GM19467 (cell line): ENCODE measurements at regions not wholly inside any gene's neighbourhood (a gene's known extent, or its start where the extent isn't known, plus 50 kb on each side); places are given as distances from the start of the nearest gene placed in this dataset.
"Not testable (repeated sequence)": the region's sequence is repeated elsewhere in the genome, so short reads cannot be mapped to it uniquely, and the experiment has no call there.

Experiments
- ATAC-seq: cut with Tn5 transposase; IDR thresholded peaks from one replicate; pipeline ENCODE4 v1.9.1; 2021; ENCODE audit warnings: mild to moderate bottlenecking, moderate library complexity; ENCODE audit not compliant: unreplicated experiment

DNA sequence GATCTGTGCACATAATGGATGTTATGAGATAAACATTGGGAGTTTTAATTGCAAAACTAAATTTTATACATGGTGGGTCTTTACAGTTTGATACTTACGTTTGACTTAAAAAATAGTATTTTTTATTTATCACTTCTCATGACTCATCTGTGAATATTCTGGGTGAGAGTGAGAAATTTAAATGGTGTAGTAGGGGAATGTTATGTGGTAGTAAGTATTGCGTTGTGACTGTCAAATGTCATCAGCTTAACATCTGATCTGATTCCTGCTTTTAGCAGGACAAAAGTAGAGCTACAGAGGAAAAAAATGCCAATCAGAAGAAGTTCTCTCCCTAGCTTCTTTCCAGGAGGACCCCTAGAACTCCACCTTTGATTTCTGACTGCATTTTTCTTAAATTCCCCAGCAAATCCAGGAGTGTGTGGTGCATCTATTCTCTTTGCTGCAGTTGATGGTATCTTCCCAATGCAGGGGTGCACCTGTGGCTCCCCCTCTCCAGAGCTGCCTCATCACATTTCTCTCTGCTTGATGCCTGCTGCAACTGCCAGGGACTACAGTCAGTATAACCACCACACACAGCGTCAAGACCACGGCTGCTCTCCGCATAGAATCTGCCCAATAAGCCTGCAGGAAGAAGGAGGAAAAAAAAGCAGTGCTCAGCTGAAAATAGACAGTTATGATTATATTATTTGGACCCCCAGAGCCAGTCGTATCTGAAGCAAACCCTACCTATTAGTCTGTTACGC lies 151.3 kb upstream of the THUMPD2 start:
- ATAC-seq, result no peak

DNA sequence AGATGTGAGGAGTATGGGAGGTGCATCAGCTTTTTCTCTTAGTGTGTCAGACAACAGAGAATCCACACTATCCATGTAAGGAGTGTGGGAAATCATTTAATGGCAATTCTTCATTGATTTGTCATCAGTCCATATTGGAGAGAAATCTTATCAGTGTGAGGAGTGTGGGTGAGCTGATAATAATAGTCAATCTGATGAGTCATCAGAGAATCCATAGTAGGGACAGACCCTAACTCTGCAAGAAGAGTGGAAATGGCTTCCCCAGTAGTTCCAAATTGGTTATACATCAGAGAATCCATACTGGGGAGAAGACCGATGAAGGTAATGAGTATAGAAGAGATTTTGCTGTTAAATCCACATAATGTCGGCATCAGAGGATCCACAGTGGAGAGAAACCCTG lies 150.5 kb upstream of the THUMPD2 start:
- ATAC-seq, result no peak

DNA sequence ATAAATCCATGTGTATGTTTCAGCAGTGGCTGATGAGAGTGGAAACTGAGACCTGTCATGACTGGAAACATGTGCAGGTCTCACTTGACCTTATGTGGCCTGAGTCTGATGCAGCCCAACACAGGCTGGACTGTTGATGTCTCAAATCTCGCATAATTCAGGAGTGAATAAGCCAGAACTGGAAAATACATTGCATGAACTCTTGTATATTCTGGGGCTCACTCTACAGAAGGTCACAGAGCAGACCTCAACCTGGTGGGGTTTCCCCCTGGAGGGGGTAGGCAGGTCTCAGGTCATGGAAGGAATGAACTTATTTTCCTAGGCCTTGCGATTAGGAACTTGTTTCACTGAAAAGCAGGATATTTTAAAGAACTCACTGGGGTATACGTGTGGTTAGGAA lies 146.3 kb upstream of the THUMPD2 start:
- ATAC-seq, result no peak

DNA sequence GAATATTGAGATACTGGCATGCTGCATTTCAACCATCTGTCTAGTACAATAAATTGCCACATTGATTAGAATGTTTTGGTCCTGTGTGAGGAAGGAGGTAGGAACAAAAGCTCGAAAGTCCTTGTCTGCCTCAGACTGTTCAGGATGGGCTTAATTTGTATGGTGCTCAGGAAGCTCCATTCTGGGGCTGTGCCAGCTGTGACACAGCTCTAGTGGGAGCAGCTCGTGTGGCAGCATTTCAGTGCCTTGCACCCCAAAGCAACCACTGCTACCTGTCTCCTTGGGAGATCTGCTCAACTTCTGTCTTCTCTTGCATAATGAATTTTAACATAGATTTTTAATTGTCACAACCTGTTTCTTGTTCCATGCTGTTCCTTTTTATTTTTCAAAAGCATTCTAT lies 144.4 kb upstream of the THUMPD2 start:
- no peak for ATAC-seq

DNA sequence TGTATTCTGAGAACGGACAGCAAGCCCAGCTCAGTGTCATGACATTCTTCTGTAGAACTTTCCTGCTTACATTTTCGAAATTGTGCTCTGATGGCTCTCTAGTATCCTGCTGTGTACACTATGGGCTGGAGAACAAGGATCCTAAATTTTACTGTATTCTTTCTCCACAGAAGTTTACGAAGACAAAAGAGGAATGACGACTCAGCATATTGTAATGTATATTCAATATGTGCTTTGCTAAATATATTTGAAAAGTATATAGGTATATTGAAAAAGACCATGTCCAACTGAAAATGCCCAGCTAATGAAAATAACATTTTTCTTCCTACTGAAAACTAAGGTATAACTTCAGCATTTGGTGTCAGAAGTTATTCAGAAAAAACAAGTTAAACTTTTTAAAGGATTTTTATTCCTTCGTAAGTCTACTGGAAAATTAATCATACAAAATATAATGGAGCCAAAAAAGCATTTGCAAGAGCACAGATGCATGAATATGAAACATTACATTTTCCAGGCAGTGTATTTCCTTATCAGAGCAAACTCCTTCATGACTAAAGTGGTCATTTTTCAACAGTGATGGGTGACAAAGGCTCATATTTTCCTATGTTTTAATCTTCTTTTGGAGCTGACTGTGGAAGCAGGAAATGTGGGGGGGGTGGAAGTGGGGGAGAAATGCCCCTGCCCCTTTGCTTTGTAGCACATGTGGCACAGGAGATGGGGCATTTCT lies 143.8 kb upstream of the THUMPD2 start:
- no peak for ATAC-seq

DNA sequence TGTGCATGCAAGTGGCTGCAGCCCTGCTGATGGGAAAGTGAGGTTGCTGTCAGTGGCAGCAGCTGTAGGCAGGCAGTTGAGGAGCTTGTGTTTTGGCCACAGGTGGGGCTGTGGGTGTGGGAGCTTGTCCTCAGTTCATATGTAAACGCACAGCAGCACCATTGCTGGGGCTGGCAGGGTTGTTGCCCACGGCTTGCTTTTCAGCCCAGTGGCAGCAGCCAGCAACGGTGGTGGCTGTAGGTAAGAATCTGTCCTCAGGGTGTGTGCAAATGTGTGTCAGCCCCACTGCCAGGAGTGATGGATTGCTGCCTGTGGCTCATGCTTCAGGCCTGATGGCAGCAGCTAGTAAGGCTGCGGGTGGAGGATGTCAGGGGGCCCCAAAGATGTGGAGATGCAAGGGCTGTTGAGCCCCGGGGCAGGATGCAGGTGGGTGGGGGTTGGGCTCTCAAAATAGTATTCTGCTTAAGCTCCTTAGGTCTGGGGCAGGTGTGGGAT lies 141.3 kb upstream of the THUMPD2 start:
- ATAC-seq, result no peak

DNA sequence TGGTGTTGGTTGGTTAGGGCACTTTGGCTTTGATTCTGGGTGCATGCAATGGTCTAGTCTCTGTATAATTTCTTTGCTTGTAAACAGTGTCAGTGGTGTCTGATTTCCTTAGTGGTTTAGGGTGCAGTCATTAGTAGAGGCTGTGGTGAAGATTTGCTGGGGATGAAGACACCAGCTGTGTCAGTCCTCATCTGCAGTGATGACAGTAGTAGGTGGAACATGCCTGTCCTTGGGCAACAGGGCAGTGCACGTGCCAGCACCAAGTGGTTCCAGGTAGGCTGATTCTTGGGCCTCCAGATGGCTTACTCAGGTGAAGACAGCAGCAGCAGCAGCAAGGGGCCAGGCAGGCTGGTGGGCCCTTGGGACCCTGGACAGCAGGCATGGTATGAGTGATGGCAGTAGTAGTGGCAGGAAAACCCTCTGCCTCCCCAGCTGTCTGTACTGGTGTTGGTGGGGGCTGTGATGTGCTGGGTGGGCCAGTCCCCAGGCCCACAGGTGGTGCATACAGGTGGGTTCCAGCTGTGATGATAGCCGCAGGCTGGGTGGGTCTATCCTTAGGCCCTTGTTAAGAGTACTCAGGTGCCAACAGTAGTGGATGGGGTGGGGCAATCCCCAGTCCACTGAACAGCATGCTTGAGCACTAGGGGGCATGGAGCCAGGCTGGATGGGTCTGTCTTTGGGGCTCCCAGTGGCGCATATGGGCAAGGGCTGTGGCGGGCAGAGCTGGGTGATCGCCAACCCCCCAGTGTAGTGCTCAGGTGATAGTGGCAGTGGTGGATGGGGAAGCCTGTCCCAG lies 140.7 kb upstream of the THUMPD2 start:
- no peak for ATAC-seq

DNA sequence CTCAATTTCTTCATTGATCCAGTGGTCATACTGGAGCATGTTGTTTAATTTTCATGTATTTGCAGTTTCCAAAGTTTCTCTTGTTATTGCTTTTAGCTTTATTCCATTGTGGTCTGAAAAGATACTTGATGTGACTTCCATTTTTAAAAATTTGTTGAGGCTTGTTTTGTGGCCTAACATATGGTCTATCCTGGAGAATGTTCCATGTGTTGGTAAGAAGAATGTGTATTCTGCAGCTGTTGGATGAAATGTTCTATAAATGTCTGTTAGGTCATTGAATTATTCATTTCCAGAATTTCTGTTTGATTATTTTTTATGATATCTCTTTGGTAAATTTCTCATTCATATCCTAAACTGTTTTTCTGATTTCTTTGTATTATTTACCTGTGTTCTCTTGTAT lies 139.8 kb upstream of the THUMPD2 start:
- ATAC-seq, result no peak

DNA sequence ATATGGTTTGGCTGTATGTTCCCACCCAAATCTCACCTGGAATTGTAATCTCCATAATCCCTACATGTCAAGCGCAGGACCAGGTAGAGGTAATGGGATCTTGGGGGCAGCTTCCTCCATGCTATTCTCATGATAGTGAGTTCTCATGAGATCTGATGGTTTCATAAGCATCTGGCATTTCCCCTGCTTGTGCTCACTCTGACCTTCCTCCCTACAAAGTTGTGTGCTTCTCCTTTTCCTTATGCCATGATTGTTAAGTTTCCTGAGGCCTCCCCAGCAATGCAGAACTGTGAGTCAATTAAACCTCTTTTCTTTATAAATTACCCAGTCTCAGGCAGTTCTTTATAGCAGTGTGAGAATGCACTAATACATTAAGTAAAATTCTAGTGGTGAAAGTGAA lies 138.3 kb upstream of the THUMPD2 start:
- not testable (repeated sequence) for ATAC-seq

DNA sequence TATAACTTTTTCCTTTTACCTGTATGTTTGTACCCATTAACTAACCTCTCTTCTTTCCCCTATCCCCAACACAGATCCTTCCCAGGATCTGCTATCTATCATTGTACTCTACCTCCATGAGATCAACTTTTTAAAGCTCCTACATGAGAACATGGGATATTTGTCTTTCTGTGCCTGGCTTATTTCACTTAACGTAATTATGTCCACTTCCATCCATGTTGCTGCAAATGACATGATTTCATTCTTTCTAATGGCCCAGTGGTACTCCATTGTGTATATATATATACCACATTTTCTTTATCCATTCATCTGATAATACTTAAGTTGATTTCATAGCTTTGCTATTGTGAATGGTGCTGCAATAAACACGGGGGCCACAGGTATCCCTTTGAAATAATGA lies 135.9 kb upstream of the THUMPD2 start:
- ATAC-seq, result no peak

DNA sequence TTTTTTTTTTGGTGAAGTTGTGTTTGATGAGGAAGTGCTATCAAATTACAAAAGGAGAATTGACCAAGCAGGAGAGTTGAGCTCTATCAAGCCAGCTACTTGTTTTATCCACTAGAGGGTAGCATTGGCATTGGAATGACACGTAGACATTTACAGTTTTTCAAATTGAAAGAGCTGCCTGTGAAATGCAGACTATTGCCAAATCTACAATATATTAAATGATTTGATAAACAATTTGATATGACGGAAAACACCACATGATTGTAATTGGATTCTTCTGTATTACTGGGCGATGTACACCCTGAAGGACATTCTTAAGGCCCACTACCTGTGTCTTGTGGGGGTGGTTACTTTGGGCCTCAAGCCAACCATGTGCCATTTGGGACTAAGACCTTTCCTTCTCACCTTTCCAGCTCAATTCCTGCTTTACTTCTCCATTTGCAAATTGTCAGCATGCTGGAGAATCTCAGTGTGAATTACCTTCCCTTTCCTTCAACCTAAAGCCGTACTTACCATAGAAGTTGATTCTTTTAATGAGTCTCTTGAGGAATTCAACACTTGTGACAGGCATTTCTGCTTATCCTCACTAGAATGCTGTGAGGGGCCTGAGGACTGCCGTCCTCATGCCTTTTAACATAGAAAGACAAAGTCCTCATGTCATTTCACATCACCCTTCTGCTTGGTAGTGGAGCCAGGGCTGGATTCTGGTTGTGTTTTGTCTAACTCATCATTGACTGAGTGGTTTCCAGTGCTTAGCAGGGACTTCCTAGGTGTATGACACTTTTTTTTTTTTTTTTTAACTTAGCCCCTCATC lies 134.8 kb upstream of the THUMPD2 start:
- peak; percentile 74 for ATAC-seq

DNA sequence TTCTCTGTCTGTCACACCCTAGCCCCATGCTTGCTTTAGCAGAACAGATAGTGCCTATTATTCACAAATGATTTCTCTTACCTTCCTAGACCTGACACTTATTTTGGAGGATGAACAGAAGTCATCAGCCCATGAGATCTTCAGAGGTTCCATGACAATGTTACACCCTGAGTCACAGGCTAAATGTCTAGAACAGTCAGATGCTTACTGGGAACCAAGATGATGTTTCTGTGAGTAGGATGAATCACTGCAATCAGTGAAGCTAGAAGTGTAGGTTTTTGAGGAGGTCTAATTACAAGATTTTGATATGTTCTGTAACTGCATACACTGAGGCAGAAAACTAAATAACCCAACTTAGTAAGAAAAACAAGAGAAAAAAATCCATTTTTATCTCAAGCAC lies 123.0 kb upstream of the THUMPD2 start:
- ATAC-seq, result no peak

DNA sequence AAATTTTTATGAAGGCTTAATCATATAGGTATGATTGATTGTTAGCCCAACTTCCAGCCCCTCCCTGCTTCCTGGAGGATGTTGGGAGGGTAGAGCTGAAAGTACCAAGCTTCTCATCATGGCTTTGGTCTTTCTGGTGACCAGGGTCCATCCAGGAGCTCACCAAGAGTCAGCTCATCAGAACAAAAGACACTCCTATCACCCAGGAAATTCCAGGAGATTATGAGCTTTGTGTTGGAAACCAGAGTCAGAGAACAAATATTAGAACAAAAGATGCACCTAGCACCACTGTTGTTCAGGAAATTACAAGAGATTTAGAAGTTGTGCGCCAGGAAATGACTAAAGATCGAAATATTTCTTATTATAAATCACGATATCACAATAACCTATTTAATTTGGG lies 119.9 kb upstream of the THUMPD2 start:
- no peak for ATAC-seq

DNA sequence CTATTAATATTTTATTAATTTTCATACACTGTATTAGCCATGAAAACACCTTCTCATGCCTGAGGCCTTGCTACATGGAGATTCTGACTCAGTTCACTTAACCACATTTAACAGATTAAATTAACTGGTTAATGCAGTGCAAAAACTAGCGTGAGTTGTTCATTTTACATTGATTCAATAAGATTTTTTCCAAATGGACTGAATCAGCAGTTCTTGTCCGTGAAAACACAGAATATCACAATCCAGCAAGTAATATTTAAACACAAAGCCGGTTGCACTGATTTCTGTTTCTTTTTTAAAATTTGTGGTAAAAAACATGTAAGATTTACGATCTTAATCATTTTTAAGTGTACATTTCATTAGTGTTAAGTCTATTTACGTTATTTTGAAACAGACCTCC lies 118.2 kb upstream of the THUMPD2 start:
- ATAC-seq, result no peak

DNA sequence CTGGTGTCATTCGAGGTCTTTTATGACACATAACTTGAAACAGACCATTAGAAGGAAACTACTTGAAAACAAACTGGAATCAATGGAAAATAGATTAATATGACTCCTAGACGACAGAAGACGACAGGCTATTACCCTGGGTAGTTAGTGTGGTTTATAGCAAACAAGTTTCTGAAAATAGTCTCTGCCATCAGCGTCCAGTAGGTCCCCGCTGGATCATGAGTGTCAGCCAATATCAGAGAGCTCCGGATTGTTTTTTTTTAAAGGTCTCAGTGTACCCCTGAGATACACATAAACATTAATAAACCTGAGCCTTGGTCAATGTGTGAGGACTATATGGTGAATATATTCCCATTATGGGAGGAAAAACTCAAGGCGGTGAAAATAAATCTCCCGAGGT lies 115.0 kb upstream of the THUMPD2 start:
- no peak for ATAC-seq

DNA sequence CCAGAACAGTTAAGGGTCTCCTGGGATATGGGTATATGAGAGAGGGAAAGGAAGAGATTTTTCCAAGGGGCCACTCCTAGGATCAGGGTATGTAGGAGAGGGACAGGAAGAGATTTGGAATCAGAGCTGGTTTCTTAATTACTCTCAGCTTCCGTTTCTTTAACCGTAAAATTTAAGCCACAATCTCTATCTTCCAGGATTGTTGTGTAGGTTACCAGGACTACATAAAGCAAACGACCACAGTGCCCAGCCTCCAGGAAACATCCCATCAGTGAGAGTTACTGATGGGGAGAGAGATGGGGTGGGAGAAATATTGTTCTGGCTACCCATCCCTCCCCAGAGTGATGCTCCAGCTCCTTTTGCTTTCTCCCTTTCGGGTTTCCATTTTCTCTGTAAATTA lies 114.6 kb upstream of the THUMPD2 start:
- no peak for ATAC-seq

DNA sequence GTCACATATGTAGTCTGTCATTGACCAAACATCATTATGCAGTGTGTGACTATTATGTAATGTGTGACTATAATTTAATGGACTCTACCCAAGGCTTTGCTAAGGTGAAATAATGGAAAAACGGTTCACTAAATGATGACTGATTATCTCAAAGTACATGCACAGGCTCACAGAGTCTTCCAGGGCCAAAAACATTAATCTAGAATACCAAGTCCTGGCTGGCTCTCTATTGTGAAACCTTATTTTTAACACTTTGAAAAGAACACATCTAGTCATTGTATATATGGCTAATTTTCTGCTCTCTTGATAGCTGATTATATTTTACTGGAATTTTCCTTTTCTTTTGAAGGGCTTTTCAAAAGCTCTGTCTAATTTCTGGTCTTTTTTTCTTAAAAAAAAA lies 102.9 kb upstream of the THUMPD2 start:
- no peak for ATAC-seq

DNA sequence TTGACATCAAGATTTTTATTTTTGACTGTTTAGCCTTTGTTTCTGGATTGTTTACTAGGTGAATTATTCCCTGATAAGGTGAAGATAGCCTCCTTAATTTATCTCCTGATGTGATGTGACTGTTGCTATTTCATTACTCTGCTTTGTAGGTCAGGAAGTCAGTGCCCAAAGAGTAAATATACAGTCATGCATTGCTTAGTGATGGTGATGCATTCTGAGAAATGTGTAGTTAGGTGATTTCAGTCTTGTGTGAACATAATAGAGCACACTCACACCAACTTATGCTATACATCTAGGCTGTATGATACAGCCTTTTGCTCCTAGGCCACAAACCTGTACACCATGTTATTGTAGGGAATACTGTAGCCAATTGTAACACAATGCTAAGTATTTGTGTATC lies 102.4 kb upstream of the THUMPD2 start:
- no peak for ATAC-seq

DNA sequence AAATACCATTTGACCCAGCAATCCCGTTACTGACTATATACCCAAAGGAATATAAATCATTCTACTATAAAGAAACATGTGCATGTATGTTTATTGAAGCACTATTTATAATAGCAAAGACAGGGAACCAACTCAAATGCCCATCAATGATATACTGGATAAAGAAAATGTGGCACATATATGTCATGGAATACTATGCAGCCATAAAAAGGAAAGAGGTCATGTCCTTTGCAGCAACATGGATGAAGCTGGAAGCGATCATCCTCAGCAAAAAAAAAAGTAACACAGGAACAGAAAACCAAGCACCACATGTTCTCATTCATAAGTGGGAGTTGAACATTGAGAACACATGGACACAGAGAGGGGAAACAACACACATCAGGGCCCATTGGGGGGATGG lies 99.9 kb upstream of the THUMPD2 start:
- not testable (repeated sequence) for ATAC-seq

DNA sequence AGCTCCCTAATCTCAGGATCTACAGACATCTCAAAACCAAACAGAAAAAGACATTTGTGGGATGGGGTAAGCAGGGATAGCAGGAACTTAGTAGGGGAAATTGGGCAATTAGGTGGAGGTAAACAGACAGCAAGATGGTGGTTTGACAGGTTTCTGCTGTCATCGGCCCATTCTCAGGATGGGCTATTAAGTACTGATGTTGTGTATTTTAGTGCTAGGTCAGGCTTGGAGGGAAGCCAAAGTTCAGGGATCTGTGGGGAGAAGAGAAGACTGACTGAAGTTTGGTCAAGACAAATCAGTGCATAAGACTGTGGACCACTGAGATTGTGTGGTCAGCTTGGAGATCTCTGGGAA lies 96.8 kb upstream of the THUMPD2 start:
- no peak for ATAC-seq
